ENCODE measurements at regions not wholly inside any gene's neighbourhood (a gene's known extent, or its start where the extent isn't known, plus 50 kb on each side); places are given as distances from the start of the nearest gene placed in this dataset.

- no peak for ATAC-seq (ENCODE audit: low read depth)
- dilution Hi-C loops (cut with HindIII; ENCODE audit: low sequenced_read_pairs, unreplicated experiment), result no loop called here
- WGBS, 2 experiments (ENCODE audit: extremely low coverage in 2 of 2, insufficient read length in 1 of 2), result 90% methylated on average over 2 of the region's 7 CpGs; no CpG with 5 or more reads in 1 of the 2 experiments
These were observed 314.3 kb upstream of the CHD6 start for GRCh38 chr20:41932431-41932830.

More at GRCh38 chr20:41932431-41932830, 314.3 kb upstream of the CHD6 start:
- Histone ChIP-seq H3K27ac (ENCODE audit: insufficient read depth, low read length) (no peak overlapping the region), H2BK15ac (ENCODE audit: low read depth, low read length) (no peak overlapping the region), H4K5ac (ENCODE audit: low read depth, low read length) (no peak overlapping the region), H3K4me3 (ENCODE audit: insufficient read depth, low read depth, low read length) (no peak overlapping the region), H4K91ac (ENCODE audit: insufficient read depth, low read depth, low read length) (no peak overlapping the region), H3K36me3 (ENCODE audit: control insufficient read depth, insufficient read depth, low read length) (no peaks in the 10 kb centered on the region), H2BK120ac (ENCODE audit: low read depth, low read length) (no peak overlapping the region), H4K8ac (ENCODE audit: low read depth in 2 of 2, low read length in 2 of 2) (no peak overlapping the region), H3K4me2 (ENCODE audit: low read depth, low read length) (no peak overlapping the region), H3K27me3 (ENCODE audit: control insufficient read depth, insufficient read depth, low read length) (no peaks in the 10 kb centered on the region), H3K23ac (ENCODE audit: low read depth, low read length) (no peak overlapping the region), H3K9ac (ENCODE audit: low read depth, low read length) (no peak overlapping the region), H3K79me1 (ENCODE audit: low read depth in 1 of 2, low read length in 2 of 2) (no peaks in the 10 kb centered on the region), H2AK9ac (replicated peaks; ENCODE audit: low read depth, low read length, poor library complexity) (no peak overlapping the region), H2BK20ac (ENCODE audit: low read depth, low read length) (no peak overlapping the region), H4K20me1 (ENCODE audit: insufficient read depth, low read length) (no peaks in the 10 kb centered on the region), H3K4me1 (ENCODE audit: control insufficient read depth, insufficient read depth, low read length) (no peaks in the 10 kb centered on the region), H2BK5ac (ENCODE audit: low read depth, low read length, poor library complexity, severe bottlenecking) (no peak overlapping the region), H2AFZ (replicated peaks; ENCODE audit: low read length, poor library complexity) (no peak overlapping the region), H3K9me3 (ENCODE audit: control insufficient read depth, insufficient read depth, low read length) (peaks cover 17% of the 10 kb centered on the region), H3K18ac (ENCODE audit: low read depth, low read length) (no peak overlapping the region), H3K14ac (replicated peaks; ENCODE audit: low read depth, low read length) (no peak overlapping the region), H3K9me1 (ENCODE audit: insufficient read depth, low read length) (no peaks in the 10 kb centered on the region), H3K56ac (ENCODE audit: extremely low read depth, insufficient read depth, low read length) (no peak overlapping the region), H3K4ac (ENCODE audit: low read depth, low read length) (no peak overlapping the region), H2AK5ac (ENCODE audit: low read depth, low read length) (no peak overlapping the region)
- DNase-seq, result no peak
- TF ChIP-seq RCOR1 (IDR thresholded peaks at IDR 0.05; ENCODE audit: insufficient replicate concordance, low read length) (no peak), MAZ (IDR thresholded peaks at IDR 0.05; ENCODE audit: borderline replicate concordance, low read depth, low read length) (no peak), SMC3 (IDR thresholded peaks at IDR 0.05; ENCODE audit: low read depth, low read length) (no peak), RFX5 (IDR thresholded peaks at IDR 0.05; ENCODE audit: low read depth, low read length) (no peak), CEBPB (IDR thresholded peaks at IDR 0.05; ENCODE audit: low read depth, low read length) (no peak), RAD21 (IDR thresholded peaks at IDR 0.05; ENCODE audit: low read length) (no peak), MAFK (IDR thresholded peaks at IDR 0.05; ENCODE audit: low read depth, low read length) (no peak)
- TF ChIP-seq, protein P1, sequence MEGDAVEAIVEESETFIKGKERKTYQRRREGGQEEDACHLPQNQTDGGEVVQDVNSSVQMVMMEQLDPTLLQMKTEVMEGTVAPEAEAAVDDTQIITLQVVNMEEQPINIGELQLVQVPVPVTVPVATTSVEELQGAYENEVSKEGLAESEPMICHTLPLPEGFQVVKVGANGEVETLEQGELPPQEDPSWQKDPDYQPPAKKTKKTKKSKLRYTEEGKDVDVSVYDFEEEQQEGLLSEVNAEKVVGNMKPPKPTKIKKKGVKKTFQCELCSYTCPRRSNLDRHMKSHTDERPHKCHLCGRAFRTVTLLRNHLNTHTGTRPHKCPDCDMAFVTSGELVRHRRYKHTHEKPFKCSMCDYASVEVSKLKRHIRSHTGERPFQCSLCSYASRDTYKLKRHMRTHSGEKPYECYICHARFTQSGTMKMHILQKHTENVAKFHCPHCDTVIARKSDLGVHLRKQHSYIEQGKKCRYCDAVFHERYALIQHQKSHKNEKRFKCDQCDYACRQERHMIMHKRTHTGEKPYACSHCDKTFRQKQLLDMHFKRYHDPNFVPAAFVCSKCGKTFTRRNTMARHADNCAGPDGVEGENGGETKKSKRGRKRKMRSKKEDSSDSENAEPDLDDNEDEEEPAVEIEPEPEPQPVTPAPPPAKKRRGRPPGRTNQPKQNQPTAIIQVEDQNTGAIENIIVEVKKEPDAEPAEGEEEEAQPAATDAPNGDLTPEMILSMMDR (conservative IDR thresholded peaks at IDR 0.05; ENCODE audit: low read depth, low read length), result no peak
- TF ChIP-seq, protein P2, sequence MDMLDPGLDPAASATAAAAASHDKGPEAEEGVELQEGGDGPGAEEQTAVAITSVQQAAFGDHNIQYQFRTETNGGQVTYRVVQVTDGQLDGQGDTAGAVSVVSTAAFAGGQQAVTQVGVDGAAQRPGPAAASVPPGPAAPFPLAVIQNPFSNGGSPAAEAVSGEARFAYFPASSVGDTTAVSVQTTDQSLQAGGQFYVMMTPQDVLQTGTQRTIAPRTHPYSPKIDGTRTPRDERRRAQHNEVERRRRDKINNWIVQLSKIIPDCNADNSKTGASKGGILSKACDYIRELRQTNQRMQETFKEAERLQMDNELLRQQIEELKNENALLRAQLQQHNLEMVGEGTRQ (IDR thresholded peaks at IDR 0.05; ENCODE audit: low read depth, low read length), result no peak
- no TSS peak for BruUV-seq (replicated peaks)
- CTCF ChIA-PET, result no interaction called here
- in situ Hi-C loops (cut with MboI; ENCODE audit: low sequenced_read_pairs), result no loop called here
- intact Hi-C loops (cut with micrococcal nuclease), result no loop called here
- POLR2A ChIA-PET (ENCODE audit: unreplicated experiment), result no interaction called here
